Left ventricle myocardium inferior (tissue), 1 donor: ENCODE measurements at regions not wholly inside any gene's neighbourhood (a gene's known extent, or its start where the extent isn't known, plus 50 kb on each side); places are given as distances from the start of the nearest gene placed in this dataset.

Experiments
- DNase-seq: peaks from one replicate; pipeline ENCODE4 v3.0.0-alpha.2; 2020
- H3K27ac ChIP-seq: fragments of 200-600 bp; replicated peaks from 2 replicates; pipeline ENCODE4 v1.8.0; 2021
- H3K27me3 ChIP-seq: fragments of 200-600 bp; 2 replicates; pipeline ENCODE4 v1.8.0; 2021; ENCODE audit warnings: low read depth
- H3K36me3 ChIP-seq: fragments of 200-600 bp; 2 replicates; pipeline ENCODE4 v1.8.0; 2021
- H3K4me1 ChIP-seq: fragments of 200-600 bp; 2 replicates; pipeline ENCODE4 v1.8.0; 2021
- H3K4me3 ChIP-seq: fragments of 200-600 bp; 2 replicates; pipeline ENCODE4 v1.8.0; 2021; ENCODE audit warnings: mild to moderate bottlenecking, moderate library complexity
- H3K9me3 ChIP-seq: fragments of 200-600 bp; replicated peaks from 2 replicates; pipeline ENCODE4 v1.8.0; 2021
- intact Hi-C: fragments of 100-400 bp; cut with micrococcal nuclease; formaldehyde crosslinking; loops from one replicate; pipeline ENCODE4 v1.11.0; 2022
- TF ChIP-seq, protein P1 (sequence below): fragments of 200-600 bp; IDR thresholded peaks from 2 replicates; pipeline ENCODE4 v1.8.0; 2021; ENCODE audit warnings: antibody characterized with exemption, mild to moderate bottlenecking, borderline replicate concordance
- donor health status: DM: no; HTN: yes; CAD: no; lungs with severe emphysema.

GRCh38 chr1:88063605-88064004 lies 620.5 kb upstream of the PKN2 start:
- TF ChIP-seq, protein P1, sequence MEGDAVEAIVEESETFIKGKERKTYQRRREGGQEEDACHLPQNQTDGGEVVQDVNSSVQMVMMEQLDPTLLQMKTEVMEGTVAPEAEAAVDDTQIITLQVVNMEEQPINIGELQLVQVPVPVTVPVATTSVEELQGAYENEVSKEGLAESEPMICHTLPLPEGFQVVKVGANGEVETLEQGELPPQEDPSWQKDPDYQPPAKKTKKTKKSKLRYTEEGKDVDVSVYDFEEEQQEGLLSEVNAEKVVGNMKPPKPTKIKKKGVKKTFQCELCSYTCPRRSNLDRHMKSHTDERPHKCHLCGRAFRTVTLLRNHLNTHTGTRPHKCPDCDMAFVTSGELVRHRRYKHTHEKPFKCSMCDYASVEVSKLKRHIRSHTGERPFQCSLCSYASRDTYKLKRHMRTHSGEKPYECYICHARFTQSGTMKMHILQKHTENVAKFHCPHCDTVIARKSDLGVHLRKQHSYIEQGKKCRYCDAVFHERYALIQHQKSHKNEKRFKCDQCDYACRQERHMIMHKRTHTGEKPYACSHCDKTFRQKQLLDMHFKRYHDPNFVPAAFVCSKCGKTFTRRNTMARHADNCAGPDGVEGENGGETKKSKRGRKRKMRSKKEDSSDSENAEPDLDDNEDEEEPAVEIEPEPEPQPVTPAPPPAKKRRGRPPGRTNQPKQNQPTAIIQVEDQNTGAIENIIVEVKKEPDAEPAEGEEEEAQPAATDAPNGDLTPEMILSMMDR = no peak
- DNase-seq = no peak
- H3K27me3 ChIP-seq = no peaks in the 10 kb centered on the region
- no peak overlapping the region for H3K4me3 ChIP-seq
- H3K27ac ChIP-seq = no peak overlapping the region
- no peaks in the 10 kb centered on the region for H3K36me3 ChIP-seq
- intact Hi-C loops = no loop called here
- no peaks in the 10 kb centered on the region for H3K9me3 ChIP-seq
- peaks cover 4% of the 10 kb centered on the region for H3K4me1 ChIP-seq

- H3K4me1 ChIP-seq = no peaks in the 10 kb centered on the region
- H3K9me3 ChIP-seq = no peaks in the 10 kb centered on the region
- H3K27ac ChIP-seq = no peak overlapping the region
- DNase-seq = no peak
- no peaks in the 10 kb centered on the region for H3K36me3 ChIP-seq
- H3K4me3 ChIP-seq = no peak overlapping the region
- TF ChIP-seq, protein P1 = no peak
- intact Hi-C loops = no loop called here
- no peaks in the 10 kb centered on the region for H3K27me3 ChIP-seq
These were observed 615.6 kb upstream of the PKN2 start for GRCh38 chr1:88068407-88068960.

DNA sequence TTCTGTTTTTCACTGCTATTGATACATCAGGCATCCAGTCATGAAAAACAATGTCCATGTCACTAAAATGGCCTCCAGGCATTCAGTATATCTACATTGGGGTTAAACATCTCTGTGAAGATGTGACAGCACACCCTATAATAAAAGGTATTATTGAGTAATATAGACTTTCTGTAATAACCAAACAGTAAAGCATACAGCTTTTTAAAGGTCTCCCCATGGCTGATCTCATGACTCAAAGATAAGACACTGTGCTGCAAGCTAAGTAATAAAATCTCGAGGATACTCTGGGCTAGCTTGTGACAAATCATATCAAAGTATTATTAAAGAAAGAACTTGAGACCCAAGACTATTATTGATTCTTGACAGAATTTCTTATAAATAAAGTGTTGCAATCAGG lies 613.1 kb upstream of the PKN2 start:
- no peak for DNase-seq
- TF ChIP-seq, protein P1 = no peak
- no peaks in the 10 kb centered on the region for H3K4me1 ChIP-seq
- H3K9me3 ChIP-seq = no peaks in the 10 kb centered on the region
- no peaks in the 10 kb centered on the region for H3K27me3 ChIP-seq
- no peak overlapping the region for H3K4me3 ChIP-seq
- no peaks in the 10 kb centered on the region for H3K36me3 ChIP-seq
- intact Hi-C loops = no loop called here
- H3K27ac ChIP-seq = no peak overlapping the region

DNA sequence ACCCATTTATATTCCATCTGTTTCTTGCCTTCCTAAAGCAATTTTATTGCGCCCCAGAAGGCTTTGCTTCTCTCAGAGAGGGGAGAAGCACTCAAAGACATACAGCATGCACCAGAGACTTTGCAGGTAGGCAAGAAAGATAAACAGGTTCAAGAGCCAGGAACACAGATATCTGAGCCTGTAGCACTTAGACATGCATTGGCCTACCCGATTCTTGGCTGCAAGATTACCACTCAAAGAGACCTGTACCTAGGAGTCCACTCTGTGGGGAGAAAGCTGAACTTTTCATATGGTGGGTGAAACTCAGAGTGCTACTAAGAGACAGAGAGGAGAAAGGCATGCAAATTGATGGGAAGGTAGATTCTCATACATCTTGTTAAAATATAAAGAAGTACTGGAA lies 609.4 kb upstream of the PKN2 start:
- H3K27ac ChIP-seq = no peak overlapping the region
- H3K4me3 ChIP-seq = no peak overlapping the region
- H3K36me3 ChIP-seq = no peaks in the 10 kb centered on the region
- no peaks in the 10 kb centered on the region for H3K4me1 ChIP-seq
- no peaks in the 10 kb centered on the region for H3K27me3 ChIP-seq
- TF ChIP-seq, protein P1 = no peak
- intact Hi-C loops = no loop called here
- no peak for DNase-seq
- H3K9me3 ChIP-seq = no peaks in the 10 kb centered on the region

- Histone ChIP-seq H3K36me3 (no peaks in the 10 kb centered on the region), H3K4me3 (no peak overlapping the region), H3K27me3 (no peaks in the 10 kb centered on the region), H3K9me3 (no peaks in the 10 kb centered on the region), H3K4me1 (no peaks in the 10 kb centered on the region), H3K27ac (no peak overlapping the region)
- no peak for DNase-seq
- intact Hi-C loops = no loop called here
- TF ChIP-seq, protein P1 = no peak
These were observed 608.3 kb upstream of the PKN2 start for GRCh38 chr1:88075813-88076212.
